H1 (cell line): ENCODE measurements at regions not wholly inside any gene's neighbourhood (a gene's known extent, or its start where the extent isn't known, plus 50 kb on each side); places are given as distances from the start of the nearest gene placed in this dataset.

Experiments
- CTCF ChIA-PET: fragments of 300-600 bp; sonication (Branson Sonifier 250); formaldehyde crosslinking; loops from one replicate; lab custom pipeline; 2021; ENCODE audit not compliant: partially characterized antibody; lab: Charles Lee
- POLR2A ChIA-PET: fragments of 300-600 bp; sonication (Branson Sonifier 250); formaldehyde crosslinking; loops from one replicate; lab custom pipeline; 2021; ENCODE audit warnings: inconsistent platforms; ENCODE audit not compliant: partially characterized antibody; lab: Charles Lee
- DNase-seq, 2 experiments: peaks; one replicate each; pipeline versions ENCODE4 v3.0.0 to v3.0.0-alpha.2; 2010 to 2022; ENCODE audit warnings: low spot score in 2 of 2, low read depth in 1 of 2, mixed read lengths in 1 of 2
- FAIRE-seq: peaks from 2 replicates; lab custom pipeline; 2011; peaks lifted over from hg19 to GRCh38; lab: Jason Lieb, UNC
- H2AFZ ChIP-seq: 2 replicates; pipeline ENCODE4 v1.8.1; 2012; ENCODE audit warnings: low read length, inconsistent platforms
- H2AK5ac ChIP-seq: 2 replicates; pipeline ENCODE4 v1.6.1; 2013; ENCODE audit warnings: low read depth, low read length
- H2BK120ac ChIP-seq: replicated peaks from 2 replicates; pipeline ENCODE3; 2013; ENCODE audit warnings: low read depth, low read length, inconsistent platforms
- H2BK12ac ChIP-seq: 2 replicates; pipeline ENCODE4 v1.6.1; 2013; ENCODE audit warnings: low read depth, low read length
- H2BK15ac ChIP-seq: 2 replicates; pipeline ENCODE4 v1.6.1; 2013; ENCODE audit warnings: low read length
- H2BK20ac ChIP-seq: 2 replicates; pipeline ENCODE4 v1.6.1; 2013; ENCODE audit warnings: low read length
- H2BK5ac ChIP-seq: 2 replicates; pipeline ENCODE4 v1.6.1; 2013; ENCODE audit warnings: low read depth, low read length
- H3K14ac ChIP-seq: 2 replicates; pipeline ENCODE4 v1.6.1; 2013; ENCODE audit warnings: inconsistent platforms; ENCODE audit not compliant: insufficient read length
- H3K18ac ChIP-seq: 2 replicates; pipeline ENCODE4 v1.6.1; 2013; ENCODE audit warnings: low read length; ENCODE audit errors: extremely low read depth
- H3K23ac ChIP-seq: 2 replicates; pipeline ENCODE4 v1.6.1; 2013; ENCODE audit warnings: inconsistent platforms; ENCODE audit not compliant: insufficient read length
- H3K23me2 ChIP-seq: 2 replicates; pipeline ENCODE4 v1.6.1; 2013; ENCODE audit warnings: low read depth, low read length
- H3K27ac ChIP-seq: 2 replicates; pipeline ENCODE4 v1.6.1; 2011; ENCODE audit warnings: low read depth, low read length, inconsistent platforms
- H3K27me3 ChIP-seq, 4 experiments: replicated peaks in 1 of 4; 1 replicate in 1 of 4; 2 replicates in 3 of 4; pipeline versions ENCODE4 v1.6.1 to v1.8.1; 2011 to 2013; ENCODE audit warnings: low read length in 3 of 4, mild to moderate bottlenecking in 3 of 4, inconsistent platforms in 2 of 4, mixed read lengths in 2 of 4, moderate library complexity in 1 of 4; ENCODE audit not compliant: control insufficient read depth in 3 of 4, insufficient read depth in 3 of 4; ENCODE audit errors: extremely low read depth in 1 of 4
- H3K36me3 ChIP-seq, 4 experiments: 2 replicates each; pipeline versions ENCODE4 v1.6.1 to v1.8.1; 2011 to 2013; ENCODE audit warnings: mild to moderate bottlenecking in 4 of 4, low read length in 3 of 4, moderate library complexity in 2 of 4, control low read depth in 1 of 4, inconsistent platforms in 1 of 4; ENCODE audit not compliant: insufficient read depth in 4 of 4, control insufficient read depth in 2 of 4
- H3K4ac ChIP-seq: replicated peaks from 2 replicates; pipeline ENCODE3; 2013; ENCODE audit warnings: low read length, low read depth, mixed read lengths, inconsistent platforms; ENCODE audit not compliant: insufficient read length
- H3K4me1 ChIP-seq, 4 experiments: replicated peaks in 1 of 4; 1 replicate in 1 of 4; 2 replicates in 3 of 4; pipeline versions ENCODE4 v1.6.1 to v1.8.1; 2011 to 2013; ENCODE audit warnings: low read length in 3 of 4, inconsistent platforms in 2 of 4, mixed read lengths in 1 of 4; ENCODE audit not compliant: insufficient read depth in 4 of 4, control insufficient read depth in 3 of 4
- H3K4me2 ChIP-seq, 2 experiments: 2 replicates each; pipeline versions ENCODE4 v1.6.1 to v1.8.1; 2011 to 2013; ENCODE audit warnings: low read depth in 2 of 2, low read length in 2 of 2, control low read depth in 1 of 2, inconsistent platforms in 1 of 2, mild to moderate bottlenecking in 1 of 2; ENCODE audit not compliant: insufficient read depth in 1 of 2
- H3K4me3 ChIP-seq, 4 experiments: fragments of 200-600, 300-600 bp in 1 of 4; sonication (generic), shearing (Covaris generic), sonication (Bioruptor Twin) in 1 of 4; 2 replicates each; pipeline versions ENCODE4 v1.5.1 to v1.8.1; 2011 to 2016; ENCODE audit warnings: low read length in 4 of 4, low read depth in 3 of 4, control low read depth in 2 of 4, inconsistent platforms in 2 of 4, mild to moderate bottlenecking in 2 of 4, mixed read lengths in 1 of 4, moderate library complexity in 1 of 4; ENCODE audit not compliant: insufficient read depth in 2 of 4; ENCODE audit errors: extremely low read depth in 1 of 4
- H3K56ac ChIP-seq: replicated peaks from 2 replicates; pipeline ENCODE3; 2013; ENCODE audit warnings: low read depth, mild to moderate bottlenecking, mixed read lengths, low read length, inconsistent platforms; ENCODE audit not compliant: insufficient read length
- H3K79me1 ChIP-seq: 2 replicates; pipeline ENCODE4 v1.6.1; 2013; ENCODE audit warnings: low read depth, low read length, control low read depth
- H3K79me2 ChIP-seq, 2 experiments: 2 replicates each; pipeline versions ENCODE4 v1.6.1 to v1.8.1; 2012 to 2013; ENCODE audit warnings: low read length in 2 of 2, mild to moderate bottlenecking in 2 of 2, inconsistent platforms in 1 of 2; ENCODE audit not compliant: insufficient read depth in 2 of 2, control insufficient read depth in 1 of 2
- H3K9ac ChIP-seq, 4 experiments: replicated peaks in 1 of 4; 1 replicate in 1 of 4; 2 replicates in 3 of 4; pipeline versions ENCODE4 v1.6.1 to v1.8.1; 2011 to 2013; ENCODE audit warnings: low read depth in 3 of 4, low read length in 3 of 4, control low read depth in 2 of 4, mild to moderate bottlenecking in 2 of 4, moderate library complexity in 2 of 4, inconsistent platforms in 1 of 4; ENCODE audit errors: extremely low read depth in 1 of 4
- H3K9me3 ChIP-seq, 2 experiments: 2 replicates each; pipeline versions ENCODE4 v1.6.1 to v1.8.1; 2012 to 2013; ENCODE audit warnings: mild to moderate bottlenecking in 2 of 2, moderate library complexity in 2 of 2, control low read depth in 1 of 2, inconsistent platforms in 1 of 2, low read depth in 1 of 2, low read length in 1 of 2, mixed read lengths in 1 of 2; ENCODE audit not compliant: insufficient read depth in 2 of 2
- H4K20me1 ChIP-seq, 2 experiments: replicated peaks in 1 of 2; 2 replicates each; pipeline versions ENCODE3 to v1.8.1; 2011 to 2013; ENCODE audit warnings: inconsistent platforms in 2 of 2, low read length in 2 of 2, mild to moderate bottlenecking in 1 of 2; ENCODE audit not compliant: insufficient read depth in 2 of 2, control insufficient read depth in 1 of 2
- H4K5ac ChIP-seq: 2 replicates; pipeline ENCODE4 v1.6.1; 2013; ENCODE audit warnings: low read length, low read depth, mixed read lengths, inconsistent platforms; ENCODE audit not compliant: insufficient read length
- H4K8ac ChIP-seq: 2 replicates; pipeline ENCODE4 v1.8.0; 2013; ENCODE audit warnings: mild to moderate bottlenecking, moderate library complexity, low read length, inconsistent platforms; ENCODE audit not compliant: insufficient read depth; ENCODE audit errors: extremely low read depth
- H4K91ac ChIP-seq: replicated peaks from 2 replicates; pipeline ENCODE3; 2013; ENCODE audit warnings: low read length, mixed read lengths, inconsistent platforms; ENCODE audit not compliant: insufficient read length
- ATF2 ChIP-seq: IDR thresholded peaks from 2 replicates; pipeline ENCODE4 v1.6.1; 2012; ENCODE audit warnings: low read length, inconsistent platforms
- GTF2F1 ChIP-seq: IDR thresholded peaks from 2 replicates; pipeline ENCODE4 v1.6.1; 2012; ENCODE audit warnings: low read depth, low read length, improper control_type of control experiment, borderline replicate concordance
- MAX ChIP-seq: IDR thresholded peaks from 2 replicates; pipeline ENCODE4 v1.6.1; 2012; ENCODE audit warnings: inconsistent platforms
- POLR2AphosphoS5 ChIP-seq: IDR thresholded peaks from 2 replicates; pipeline ENCODE4 v1.6.1; 2011; ENCODE audit warnings: low read depth, low read length
- RXRA ChIP-seq: IDR thresholded peaks from 2 replicates; pipeline ENCODE4 v1.6.1; 2011; ENCODE audit warnings: low read depth, mild to moderate bottlenecking, low read length, moderate library complexity; ENCODE audit not compliant: insufficient read depth
- WGBS, 2 experiments: shearing (Covaris generic) in 1 of 2; methylation state at CpG; one replicate each; pipeline versions ENCODE4 v1.1.6 to v1.1.7; 2013 to 2015; ENCODE audit warnings: low lambda C conversion rate in 2 of 2, mixed read lengths in 2 of 2, inconsistent platforms in 1 of 2, low coverage in 1 of 2, missing lambda C conversion rate in 1 of 2; ENCODE audit not compliant: insufficient replicate concordance in 2 of 2, insufficient coverage in 1 of 2, insufficient read length in 1 of 2; ENCODE audit errors: extremely low coverage in 1 of 2, missing lambda C conversion rate in 1 of 2; 5-methylcytosine and 5-hydroxymethylcytosine counted together

GRCh38 chr1:74943046-74943445 is 191.1 kb upstream of the LHX8 start:
- CTCF ChIA-PET = no interaction called here

More at GRCh38 chr1:74943046-74943445, 191.1 kb upstream of the LHX8 start:
- Histone ChIP-seq H2BK12ac (no peak overlapping the region), H3K23me2 (no peaks in the 10 kb centered on the region), H4K20me1 (no peaks in the 10 kb centered on the region), H2BK15ac (no peak overlapping the region), H2AK5ac (no peak overlapping the region), H3K4ac (no peak overlapping the region), H2BK5ac (no peak overlapping the region), H3K27ac (no peak overlapping the region), H2AFZ (no peak overlapping the region), H4K5ac (no peak overlapping the region), H3K4me1 (no peaks in the 10 kb centered on the region), H3K56ac (no peak overlapping the region), H3K18ac (no peak overlapping the region), H2BK120ac (no peak overlapping the region), H4K8ac (no peak overlapping the region), H3K9me3 (no peaks in the 10 kb centered on the region; a peak in 1 of 4 replicates), H3K36me3 (no peaks in the 10 kb centered on the region), H3K4me2 (no peak overlapping the region), H2BK20ac (no peak overlapping the region), H3K9ac (no peak overlapping the region), H3K27me3 (peaks cover 0 to 1% (median 0%) of the 10 kb centered on the region in 4 experiments; a peak in 1 of 7 replicates), H3K79me2 (no peaks in the 10 kb centered on the region), H3K14ac (no peak overlapping the region), H3K23ac (no peak overlapping the region), H3K4me3 (no peak overlapping the region), H4K91ac (no peak overlapping the region), H3K79me1 (no peaks in the 10 kb centered on the region)
- no peak for TF ChIP-seq GTF2F1
- TF ChIP-seq POLR2AphosphoS5 = no peak
- TF ChIP-seq ATF2 = no peak
- no peak for TF ChIP-seq MAX
- no peak for TF ChIP-seq RXRA
- DNase-seq = no peak
- WGBS, 2 experiments = 83% methylated on average over 1 of the region's 1 CpG; no CpG with 5 or more reads in 1 of the 2 experiments
- FAIRE-seq = no peak
- POLR2A ChIA-PET = no interaction called here
